K562 (cell line): ENCODE measurements at regions not wholly inside any gene's neighbourhood (a gene's known extent, or its start where the extent isn't known, plus 50 kb on each side); places are given as distances from the start of the nearest gene placed in this dataset.

Experiments
- ATAC-seq: fragments of 200-7000 bp; cut with Tn5 transposase; 3 replicates; pipeline ENCODE4 v1.9.1; 2020; ENCODE audit warnings: moderate library complexity
- BruUV-seq: library from RNA; stranded (reverse); fragments of 400-500 nt; replicated peaks from 2 replicates; lab custom pipeline; 2021; lab: Mats Ljungman, UMichigan
- CTCF ChIA-PET: fragments of 300-600 bp; formaldehyde crosslinking; extraction: SDS; loops from one replicate; lab custom pipeline; 2021; ENCODE audit warnings: low intra/inter-chr PET ratio; lab: Yijun Ruan, JAX
- POLR2A ChIA-PET: fragments of 300-600, 350-650 bp; sonication (Branson Sonifier 250); formaldehyde crosslinking; extraction: SDS; loops from one replicate; lab custom pipeline; 2021; ENCODE audit warnings: antibody characterized with exemption, inconsistent platforms; lab: Yijun Ruan, JAX
- DNase-seq, 4 experiments: peaks; one replicate each; pipeline versions ENCODE4 v3.0.0 to v3.0.0-alpha.2; 2011 to 2018; ENCODE audit warnings: low spot score in 3 of 4, mixed read lengths in 3 of 4; ENCODE audit errors: extremely low read depth in 1 of 4
- FAIRE-seq: peaks from 2 replicates; lab custom pipeline; 2011; peaks lifted over from hg19 to GRCh38; lab: Jason Lieb, UNC
- H2AFZ ChIP-seq: 2 replicates; pipeline ENCODE4 v1.6.0; 2011; ENCODE audit warnings: low read depth, low read length, control low read depth, inconsistent platforms
- H3K27ac ChIP-seq: fragments of 200-600 bp; 3 replicates; pipeline ENCODE4 v1.8.0; 2011; ENCODE audit warnings: low read depth, mild to moderate bottlenecking, control low read depth, inconsistent platforms, low read length, moderate library complexity, mixed read lengths; ENCODE audit errors: extremely low read depth
- H3K27me3 ChIP-seq, 2 experiments: fragments of 300-600 bp in 1 of 2; 2 replicates in 1 of 2; 3 replicates in 1 of 2; pipeline versions ENCODE4 v1.6.0 to v1.8.0; 2011; ENCODE audit warnings: inconsistent platforms in 2 of 2, low read length in 2 of 2, mild to moderate bottlenecking in 1 of 2, mixed read lengths in 1 of 2, moderate library complexity in 1 of 2; ENCODE audit not compliant: control insufficient read depth in 2 of 2, insufficient read depth in 2 of 2
- H3K36me3 ChIP-seq: fragments of 300-600 bp; 3 replicates; pipeline ENCODE4 v1.8.0; 2011; ENCODE audit warnings: mild to moderate bottlenecking, low read length, inconsistent platforms; ENCODE audit not compliant: control insufficient read depth, insufficient read depth
- H3K4me1 ChIP-seq, 2 experiments: fragments of 200-600 bp in 1 of 2; replicated peaks in 1 of 2; 2 replicates in 1 of 2; 3 replicates in 1 of 2; pipeline versions ENCODE4 v1.5.1 to v1.8.0; 2011; ENCODE audit warnings: inconsistent platforms in 2 of 2, low read length in 2 of 2, mild to moderate bottlenecking in 1 of 2, mixed read lengths in 1 of 2, moderate library complexity in 1 of 2; ENCODE audit not compliant: control insufficient read depth in 2 of 2, insufficient read depth in 2 of 2
- H3K4me2 ChIP-seq: 2 replicates; pipeline ENCODE4 v1.6.1; 2011; ENCODE audit warnings: low read length, control low read depth, inconsistent platforms, mixed read lengths; ENCODE audit not compliant: insufficient read depth
- H3K4me3 ChIP-seq: fragments of 200-600 bp; sonication (generic), shearing (Covaris generic); 2 replicates; pipeline ENCODE4 v1.5.1; 2016; ENCODE audit warnings: control low read depth, inconsistent platforms
- H3K79me2 ChIP-seq: fragments of 200-600 bp; 3 replicates; pipeline ENCODE4 v1.8.0; 2011; ENCODE audit warnings: low read length, inconsistent platforms; ENCODE audit not compliant: control insufficient read depth, insufficient read depth
- H3K9ac ChIP-seq, 2 experiments: 2 replicates each; pipeline versions ENCODE4 v1.6.0 to v1.6.1; 2011; ENCODE audit warnings: low read depth in 2 of 2, low read length in 2 of 2, control low read depth in 1 of 2, inconsistent platforms in 1 of 2, mild to moderate bottlenecking in 1 of 2, mixed read lengths in 1 of 2; ENCODE audit not compliant: insufficient read depth in 1 of 2
- H3K9me1 ChIP-seq: one replicate; pipeline ENCODE4 v1.6.0; 2011; ENCODE audit warnings: inconsistent platforms, mild to moderate bottlenecking, low read length, moderate library complexity; ENCODE audit not compliant: control insufficient read depth, insufficient read depth
- H3K9me3 ChIP-seq: replicated peaks from 2 replicates; pipeline ENCODE4 v1.5.1; 2011; ENCODE audit warnings: low read depth, low read length, inconsistent platforms; ENCODE audit not compliant: control insufficient read depth, insufficient read depth
- H4K20me1 ChIP-seq: replicated peaks from 2 replicates; pipeline ENCODE4 v1.6.1; 2011; ENCODE audit warnings: low read length, inconsistent platforms, mixed read lengths; ENCODE audit not compliant: control insufficient read depth, insufficient read depth
- CBFA2T2 ChIP-seq: fragments of 450-650 bp; conservative IDR thresholded peaks from 2 replicates; pipeline ENCODE4 v1.6.1; 2017; ENCODE audit warnings: mild to moderate bottlenecking
- IRF1 ChIP-seq: sonication (generic); formaldehyde crosslinking; IDR thresholded peaks from 2 replicates; pipeline ENCODE4 v1.8.0; 2022; ENCODE audit warnings: missing genetic modification reagents, mild to moderate bottlenecking, borderline replicate concordance
- RBBP5 ChIP-seq: fragments of 200-600 bp; sonication (generic); IDR thresholded peaks from 2 replicates; pipeline ENCODE4 v1.6.1; 2012; ENCODE audit warnings: borderline replicate concordance, mild to moderate bottlenecking, low read length, control low read depth, inconsistent platforms; ENCODE audit not compliant: insufficient read depth, poor library complexity, severe bottlenecking
- WGBS: fragments of 100-300 bp; shearing (Covaris generic); methylation state at CpG from one replicate; pipeline ENCODE4 v1.1.6; 2016; ENCODE audit warnings: low coverage, mixed read lengths; ENCODE audit not compliant: insufficient coverage; ENCODE audit errors: missing lambda C conversion rate; 5-methylcytosine and 5-hydroxymethylcytosine counted together
- in situ Hi-C: fragments of 300-500 bp; cut with MboI; formaldehyde crosslinking; loops from 4 replicates; pipeline ENCODE4 v1.15.0; 2018; ENCODE audit warnings: inconsistent platforms, mixed read lengths
- intact Hi-C: fragments of 100-400 bp; cut with micrococcal nuclease; formaldehyde crosslinking; loops from 2 replicates; pipeline ENCODE4 v1.14.2; 2022
- TF ChIP-seq, protein P1 (sequence below): fragments of 450-650 bp; IDR thresholded peaks from 2 replicates; pipeline ENCODE4 v1.6.1; 2018; ENCODE audit not compliant: partially characterized antibody

- ATAC-seq (no peak), FAIRE-seq (no peak), DNase-seq (no peak)
- intact Hi-C loops = no loop called here
- WGBS = 0% methylated on average over 15 of the region's 18 CpGs
- Histone ChIP-seq H3K27me3 (peaks cover 27 to 82% of the 10 kb centered on the region in 2 experiments; a peak in 3 of 5 replicates), H3K4me1 (no peaks in the 10 kb centered on the region; a peak in 1 of 5 replicates), H3K79me2 (no peaks in the 10 kb centered on the region), H4K20me1 (peaks cover 3% of the 10 kb centered on the region; the same call in 1 of the 2 replicates), H3K36me3 (no peaks in the 10 kb centered on the region), H3K27ac (no peak overlapping the region), H3K9me1 (no peaks in the 10 kb centered on the region), H2AFZ (no peak overlapping the region), H3K4me2 (no peak overlapping the region), H3K4me3 (no peak overlapping the region), H3K9me3 (no peaks in the 10 kb centered on the region), H3K9ac (no peak overlapping the region)
- ChIA-PET POLR2A (no interaction called here), CTCF (interaction anchor here (0.6 kb wide), 1 partner anchor 1148 kb away, joined by 3 read pairs; no protein-coding TSS in a partner anchor)
- in situ Hi-C loops = no loop called here
- TF ChIP-seq CBFA2T2 (no peak), RBBP5 (no peak), IRF1 (CRISPR knock-in tag) (no peak)
- TF ChIP-seq, protein P1, sequence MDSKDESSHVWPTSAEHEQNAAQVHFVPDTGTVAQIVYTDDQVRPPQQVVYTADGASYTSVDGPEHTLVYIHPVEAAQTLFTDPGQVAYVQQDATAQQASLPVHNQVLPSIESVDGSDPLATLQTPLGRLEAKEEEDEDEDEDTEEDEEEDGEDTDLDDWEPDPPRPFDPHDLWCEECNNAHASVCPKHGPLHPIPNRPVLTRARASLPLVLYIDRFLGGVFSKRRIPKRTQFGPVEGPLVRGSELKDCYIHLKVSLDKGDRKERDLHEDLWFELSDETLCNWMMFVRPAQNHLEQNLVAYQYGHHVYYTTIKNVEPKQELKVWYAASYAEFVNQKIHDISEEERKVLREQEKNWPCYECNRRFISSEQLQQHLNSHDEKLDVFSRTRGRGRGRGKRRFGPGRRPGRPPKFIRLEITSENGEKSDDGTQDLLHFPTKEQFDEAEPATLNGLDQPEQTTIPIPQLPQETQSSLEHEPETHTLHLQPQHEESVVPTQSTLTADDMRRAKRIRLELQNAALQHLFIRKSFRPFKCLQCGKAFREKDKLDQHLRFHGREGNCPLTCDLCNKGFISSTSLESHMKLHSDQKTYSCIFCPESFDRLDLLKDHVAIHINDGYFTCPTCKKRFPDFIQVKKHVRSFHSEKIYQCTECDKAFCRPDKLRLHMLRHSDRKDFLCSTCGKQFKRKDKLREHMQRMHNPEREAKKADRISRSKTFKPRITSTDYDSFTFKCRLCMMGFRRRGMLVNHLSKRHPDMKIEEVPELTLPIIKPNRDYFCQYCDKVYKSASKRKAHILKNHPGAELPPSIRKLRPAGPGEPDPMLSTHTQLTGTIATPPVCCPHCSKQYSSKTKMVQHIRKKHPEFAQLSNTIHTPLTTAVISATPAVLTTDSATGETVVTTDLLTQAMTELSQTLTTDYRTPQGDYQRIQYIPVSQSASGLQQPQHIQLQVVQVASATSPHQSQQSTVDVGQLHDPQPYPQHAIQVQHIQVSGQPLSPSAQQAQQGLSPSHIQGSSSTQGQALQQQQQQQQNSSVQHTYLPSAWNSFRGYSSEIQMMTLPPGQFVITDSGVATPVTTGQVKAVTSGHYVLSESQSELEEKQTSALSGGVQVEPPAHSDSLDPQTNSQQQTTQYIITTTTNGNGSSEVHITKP = no peak
- no TSS peak for BruUV-seq
Measured at GRCh38 chr1:2931724-2932401, 89.4 kb upstream of the ACTRT2 start.
